HG03095 (cell line): ENCODE measurements at regions not wholly inside any gene's neighbourhood (a gene's known extent, or its start where the extent isn't known, plus 50 kb on each side); places are given as distances from the start of the nearest gene placed in this dataset.
"Not testable (repeated sequence)": the region's sequence is repeated elsewhere in the genome, so short reads cannot be mapped to it uniquely, and the experiment has no call there.

Experiments
- ATAC-seq: cut with Tn5 transposase; IDR thresholded peaks from one replicate; pipeline ENCODE4 v1.9.1; 2021; ENCODE audit warnings: moderate library complexity; ENCODE audit not compliant: unreplicated experiment

GRCh38 chr13:97520061-97520460 is 86.1 kb downstream of the RAP2A start:
- ATAC-seq = no peak

GRCh38 chr13:97520866-97521265 is 86.9 kb downstream of the RAP2A start:
- ATAC-seq = no peak

GRCh38 chr13:97521726-97522125 is 87.8 kb downstream of the RAP2A start:
- no peak for ATAC-seq

- no peak for ATAC-seq
Measured at GRCh38 chr13:97522243-97522642, 88.3 kb downstream of the RAP2A start.

- no peak for ATAC-seq
Measured at GRCh38 chr13:97526556-97526955, 92.6 kb downstream of the RAP2A start.

GRCh38 chr13:97528518-97528917 is 94.5 kb downstream of the RAP2A start:
- ATAC-seq = no peak

GRCh38 chr13:97534540-97534939 is 100.6 kb downstream of the RAP2A start:
- ATAC-seq = no peak

GRCh38 chr13:97535614-97536013 is 101.6 kb downstream of the RAP2A start:
- no peak for ATAC-seq

- ATAC-seq = peak; percentile 83
Measured at GRCh38 chr13:97537110-97537509, 103.1 kb downstream of the RAP2A start.

- no peak for ATAC-seq
Measured at GRCh38 chr13:97538203-97538602, 104.2 kb downstream of the RAP2A start.

- ATAC-seq = no peak
Measured at GRCh38 chr13:97539651-97540610, 106.0 kb downstream of the RAP2A start.

- no peak for ATAC-seq
Measured at GRCh38 chr13:97540696-97541095, 106.7 kb downstream of the RAP2A start.

- no peak for ATAC-seq
Measured at GRCh38 chr13:97542102-97542685, 108.2 kb downstream of the RAP2A start.

- no peak for ATAC-seq
Measured at GRCh38 chr13:97544031-97544765, 110.2 kb downstream of the RAP2A start.

- ATAC-seq = not testable (repeated sequence)
Measured at GRCh38 chr13:97544971-97545499, 111.1 kb downstream of the RAP2A start.

GRCh38 chr13:97548138-97548537 is 114.2 kb downstream of the RAP2A start:
- peak; percentile 62 for ATAC-seq

GRCh38 chr13:97548711-97549110 is 114.7 kb downstream of the RAP2A start:
- ATAC-seq = no peak

GRCh38 chr13:97549201-97549600 is 115.2 kb downstream of the RAP2A start:
- no peak for ATAC-seq

GRCh38 chr13:97554496-97554895 is 120.5 kb downstream of the RAP2A start:
- no peak for ATAC-seq

GRCh38 chr13:97555034-97555433 is 121.1 kb downstream of the RAP2A start:
- no peak for ATAC-seq

- no peak for ATAC-seq
Measured at GRCh38 chr13:97559030-97559429, 125.1 kb downstream of the RAP2A start.
